GM12878 (cell line): ENCODE measurements at regions not wholly inside any gene's neighbourhood (a gene's known extent, or its start where the extent isn't known, plus 50 kb on each side); places are given as distances from the start of the nearest gene placed in this dataset.

Source experiments
- EGR1 ChIP-seq, 2 experiments: IDR thresholded peaks; 1 replicate in 1 of 2; 2 replicates in 1 of 2; pipeline ENCODE4 v1.6.1; 2011 to 2012; ENCODE audit warnings: low read depth in 2 of 2, low read length in 2 of 2, borderline replicate concordance in 1 of 2, mild to moderate bottlenecking in 1 of 2, moderate library complexity in 1 of 2
- ETV6 ChIP-seq, 2 experiments: fragments of 450-650 bp in 1 of 2; IDR thresholded peaks in 1 of 2; conservative IDR thresholded peaks in 1 of 2; 2 replicates each; pipeline ENCODE4 v1.6.1; 2014; ENCODE audit warnings: antibody characterized with exemption in 1 of 2, borderline replicate concordance in 1 of 2, low read depth in 1 of 2, mild to moderate bottlenecking in 1 of 2, moderate library complexity in 1 of 2
- FOXM1 ChIP-seq: IDR thresholded peaks from 2 replicates; pipeline ENCODE4 v1.6.1; 2012; ENCODE audit warnings: low read depth, mild to moderate bottlenecking, inconsistent platforms, low read length, moderate library complexity
- KAT2A ChIP-seq: conservative IDR thresholded peaks from 2 replicates; pipeline ENCODE4 v1.6.1; 2011; ENCODE audit warnings: low read depth, low read length; ENCODE audit not compliant: control insufficient read depth
- NBN ChIP-seq: fragments of 450-650 bp; IDR thresholded peaks from 2 replicates; pipeline ENCODE4 v1.6.1; 2016
- NR2C2 ChIP-seq: IDR thresholded peaks from 2 replicates; pipeline ENCODE4 v1.6.1; 2011; ENCODE audit warnings: borderline replicate concordance, low read depth; ENCODE audit not compliant: control insufficient read depth, insufficient read length
- TAF1 ChIP-seq: IDR thresholded peaks from 2 replicates; pipeline ENCODE4 v1.6.1; 2011; ENCODE audit warnings: mild to moderate bottlenecking, low read depth, low read length, borderline replicate concordance
- TCF7 ChIP-seq: IDR thresholded peaks from 2 replicates; pipeline ENCODE4 v1.6.1; 2014; ENCODE audit warnings: antibody characterized with exemption, borderline replicate concordance
- ZNF274 ChIP-seq: IDR thresholded peaks from one replicate; pipeline ENCODE4 v1.8.0; 2011; ENCODE audit not compliant: insufficient read length, insufficient read depth
- TF ChIP-seq, protein P1 (sequence below), 3 experiments: IDR thresholded peaks in 2 of 3; conservative IDR thresholded peaks in 1 of 3; 2 replicates each; pipeline ENCODE4 v1.5.1; 2011; ENCODE audit warnings: low read depth in 3 of 3, low read length in 3 of 3, mild to moderate bottlenecking in 3 of 3, control low read depth in 2 of 3, moderate library complexity in 2 of 3, inconsistent platforms in 1 of 3, mixed read lengths in 1 of 3; ENCODE audit not compliant: control insufficient read depth in 2 of 3, insufficient read depth in 1 of 3; ENCODE audit errors: extremely low read depth in 1 of 3
- TF ChIP-seq, protein P2 (sequence below): IDR thresholded peaks from 2 replicates; pipeline ENCODE4 v1.6.1; 2012; ENCODE audit warnings: low read depth, low read length, improper control_type of control experiment
- TF ChIP-seq, protein P3 (sequence below): fragments of 450-650 bp; IDR thresholded peaks from 2 replicates; pipeline ENCODE4 v1.6.1; 2018; ENCODE audit warnings: mild to moderate bottlenecking, low read depth, moderate library complexity; ENCODE audit not compliant: partially characterized antibody
- TF ChIP-seq, protein P4 (sequence below): fragments of 150-350 bp; IDR thresholded peaks from 2 replicates; pipeline ENCODE4 v1.6.1; 2016; ENCODE audit warnings: low read depth, low read length

DNA sequence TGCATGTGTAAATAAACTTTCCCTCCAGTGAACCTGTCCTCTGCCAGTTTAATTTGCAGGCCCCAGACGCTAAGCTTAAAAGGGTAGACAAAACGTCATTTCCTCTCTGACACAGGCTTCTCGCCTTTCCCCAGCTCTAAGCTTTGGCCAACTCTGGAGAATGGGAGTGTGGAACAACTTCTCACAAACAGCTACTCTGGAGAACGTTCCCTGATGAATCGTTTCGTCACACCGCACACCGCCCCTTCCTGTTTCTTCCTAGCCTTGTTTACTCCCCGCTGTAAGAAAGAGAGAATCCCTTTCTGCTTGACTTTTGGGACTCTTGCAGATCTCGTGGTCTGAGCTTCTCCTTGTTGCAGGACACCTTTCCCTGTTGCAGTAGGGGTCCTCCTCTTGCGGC is 564.2 kb downstream of the TCERG1L start:
- TF ChIP-seq ETV6 (conservative IDR thresholded peaks at IDR 0.05 in 1 of 2, IDR thresholded peaks at IDR 0.05 in 1 of 2; ENCODE audit: borderline replicate concordance in 1 of 2, low read depth in 1 of 2) (no peak), ZNF274 (no peak), TAF1 (no peak), EGR1 (IDR thresholded peaks at IDR 0.05; ENCODE audit: borderline replicate concordance in 1 of 2, low read depth in 2 of 2, low read length in 2 of 2) (no peak), TCF7 (no peak), KAT2A (no peak), FOXM1 (no peak), NBN (no peak), NR2C2 (no peak)
- TF ChIP-seq, protein P1, sequence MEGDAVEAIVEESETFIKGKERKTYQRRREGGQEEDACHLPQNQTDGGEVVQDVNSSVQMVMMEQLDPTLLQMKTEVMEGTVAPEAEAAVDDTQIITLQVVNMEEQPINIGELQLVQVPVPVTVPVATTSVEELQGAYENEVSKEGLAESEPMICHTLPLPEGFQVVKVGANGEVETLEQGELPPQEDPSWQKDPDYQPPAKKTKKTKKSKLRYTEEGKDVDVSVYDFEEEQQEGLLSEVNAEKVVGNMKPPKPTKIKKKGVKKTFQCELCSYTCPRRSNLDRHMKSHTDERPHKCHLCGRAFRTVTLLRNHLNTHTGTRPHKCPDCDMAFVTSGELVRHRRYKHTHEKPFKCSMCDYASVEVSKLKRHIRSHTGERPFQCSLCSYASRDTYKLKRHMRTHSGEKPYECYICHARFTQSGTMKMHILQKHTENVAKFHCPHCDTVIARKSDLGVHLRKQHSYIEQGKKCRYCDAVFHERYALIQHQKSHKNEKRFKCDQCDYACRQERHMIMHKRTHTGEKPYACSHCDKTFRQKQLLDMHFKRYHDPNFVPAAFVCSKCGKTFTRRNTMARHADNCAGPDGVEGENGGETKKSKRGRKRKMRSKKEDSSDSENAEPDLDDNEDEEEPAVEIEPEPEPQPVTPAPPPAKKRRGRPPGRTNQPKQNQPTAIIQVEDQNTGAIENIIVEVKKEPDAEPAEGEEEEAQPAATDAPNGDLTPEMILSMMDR (IDR thresholded peaks at IDR 0.05 in 2 of 3, conservative IDR thresholded peaks at IDR 0.05 in 1 of 3; ENCODE audit: control insufficient read depth in 2 of 3, extremely low read depth in 1 of 3, insufficient read depth in 1 of 3, low read depth in 3 of 3, low read length in 3 of 3) = no peak
- TF ChIP-seq, protein P2, sequence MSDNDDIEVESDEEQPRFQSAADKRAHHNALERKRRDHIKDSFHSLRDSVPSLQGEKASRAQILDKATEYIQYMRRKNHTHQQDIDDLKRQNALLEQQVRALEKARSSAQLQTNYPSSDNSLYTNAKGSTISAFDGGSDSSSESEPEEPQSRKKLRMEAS = no peak
- TF ChIP-seq, protein P3, sequence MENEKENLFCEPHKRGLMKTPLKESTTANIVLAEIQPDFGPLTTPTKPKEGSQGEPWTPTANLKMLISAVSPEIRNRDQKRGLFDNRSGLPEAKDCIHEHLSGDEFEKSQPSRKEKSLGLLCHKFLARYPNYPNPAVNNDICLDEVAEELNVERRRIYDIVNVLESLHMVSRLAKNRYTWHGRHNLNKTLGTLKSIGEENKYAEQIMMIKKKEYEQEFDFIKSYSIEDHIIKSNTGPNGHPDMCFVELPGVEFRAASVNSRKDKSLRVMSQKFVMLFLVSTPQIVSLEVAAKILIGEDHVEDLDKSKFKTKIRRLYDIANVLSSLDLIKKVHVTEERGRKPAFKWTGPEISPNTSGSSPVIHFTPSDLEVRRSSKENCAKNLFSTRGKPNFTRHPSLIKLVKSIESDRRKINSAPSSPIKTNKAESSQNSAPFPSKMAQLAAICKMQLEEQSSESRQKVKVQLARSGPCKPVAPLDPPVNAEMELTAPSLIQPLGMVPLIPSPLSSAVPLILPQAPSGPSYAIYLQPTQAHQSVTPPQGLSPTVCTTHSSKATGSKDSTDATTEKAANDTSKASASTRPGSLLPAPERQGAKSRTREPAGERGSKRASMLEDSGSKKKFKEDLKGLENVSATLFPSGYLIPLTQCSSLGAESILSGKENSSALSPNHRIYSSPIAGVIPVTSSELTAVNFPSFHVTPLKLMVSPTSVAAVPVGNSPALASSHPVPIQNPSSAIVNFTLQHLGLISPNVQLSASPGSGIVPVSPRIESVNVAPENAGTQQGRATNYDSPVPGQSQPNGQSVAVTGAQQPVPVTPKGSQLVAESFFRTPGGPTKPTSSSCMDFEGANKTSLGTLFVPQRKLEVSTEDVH = no peak
- TF ChIP-seq, protein P4, sequence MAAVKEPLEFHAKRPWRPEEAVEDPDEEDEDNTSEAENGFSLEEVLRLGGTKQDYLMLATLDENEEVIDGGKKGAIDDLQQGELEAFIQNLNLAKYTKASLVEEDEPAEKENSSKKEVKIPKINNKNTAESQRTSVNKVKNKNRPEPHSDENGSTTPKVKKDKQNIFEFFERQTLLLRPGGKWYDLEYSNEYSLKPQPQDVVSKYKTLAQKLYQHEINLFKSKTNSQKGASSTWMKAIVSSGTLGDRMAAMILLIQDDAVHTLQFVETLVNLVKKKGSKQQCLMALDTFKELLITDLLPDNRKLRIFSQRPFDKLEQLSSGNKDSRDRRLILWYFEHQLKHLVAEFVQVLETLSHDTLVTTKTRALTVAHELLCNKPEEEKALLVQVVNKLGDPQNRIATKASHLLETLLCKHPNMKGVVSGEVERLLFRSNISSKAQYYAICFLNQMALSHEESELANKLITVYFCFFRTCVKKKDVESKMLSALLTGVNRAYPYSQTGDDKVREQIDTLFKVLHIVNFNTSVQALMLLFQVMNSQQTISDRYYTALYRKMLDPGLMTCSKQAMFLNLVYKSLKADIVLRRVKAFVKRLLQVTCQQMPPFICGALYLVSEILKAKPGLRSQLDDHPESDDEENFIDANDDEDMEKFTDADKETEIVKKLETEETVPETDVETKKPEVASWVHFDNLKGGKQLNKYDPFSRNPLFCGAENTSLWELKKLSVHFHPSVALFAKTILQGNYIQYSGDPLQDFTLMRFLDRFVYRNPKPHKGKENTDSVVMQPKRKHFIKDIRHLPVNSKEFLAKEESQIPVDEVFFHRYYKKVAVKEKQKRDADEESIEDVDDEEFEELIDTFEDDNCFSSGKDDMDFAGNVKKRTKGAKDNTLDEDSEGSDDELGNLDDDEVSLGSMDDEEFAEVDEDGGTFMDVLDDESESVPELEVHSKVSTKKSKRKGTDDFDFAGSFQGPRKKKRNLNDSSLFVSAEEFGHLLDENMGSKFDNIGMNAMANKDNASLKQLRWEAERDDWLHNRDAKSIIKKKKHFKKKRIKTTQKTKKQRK = no peak
